A549 (cell line): ENCODE measurements at regions not wholly inside any gene's neighbourhood (a gene's known extent, or its start where the extent isn't known, plus 50 kb on each side); places are given as distances from the start of the nearest gene placed in this dataset.

Experiments
- CTCF ChIP-seq: fragments of >200 bp; sonication (Bioruptor Twin); formaldehyde crosslinking; IDR thresholded peaks from 3 replicates; pipeline ENCODE4 v1.5.1; 2016
- EP300 ChIP-seq, 2 experiments: fragments of >200 bp; sonication (Bioruptor Twin); formaldehyde crosslinking; IDR thresholded peaks; 2 replicates in 1 of 2; 3 replicates in 1 of 2; pipeline ENCODE4 v1.6.1; 2016 to 2017
- HMGXB4 ChIP-seq: fragments of 250-450 bp; sonication (Bioruptor Pico); IDR thresholded peaks from 2 replicates; pipeline ENCODE4 v1.5.0; 2021; ENCODE audit warnings: mild to moderate bottlenecking, moderate library complexity, borderline replicate concordance
- HOXA7 ChIP-seq: fragments of 250-450 bp; sonication (Bioruptor Pico); IDR thresholded peaks from 2 replicates; pipeline ENCODE4 v1.5.0; 2020; ENCODE audit warnings: mild to moderate bottlenecking, moderate library complexity
- JUN ChIP-seq, 2 experiments: fragments of >200 bp; sonication (Bioruptor Twin); formaldehyde crosslinking; IDR thresholded peaks; 2 replicates in 1 of 2; 3 replicates in 1 of 2; pipeline ENCODE4 v1.6.1; 2016 to 2017
- PBX3 ChIP-seq: IDR thresholded peaks from 2 replicates; pipeline ENCODE4 v1.6.1; 2012
- POLR2A ChIP-seq: IDR thresholded peaks from 2 replicates; pipeline ENCODE4 v1.6.1; 2012; ENCODE audit warnings: mild to moderate bottlenecking, low read length
- USF2 ChIP-seq: fragments of 450-650 bp; IDR thresholded peaks from 2 replicates; pipeline ENCODE4 v1.6.1; 2014; ENCODE audit warnings: antibody characterized with exemption
- ZNF302 ChIP-seq: fragments of 250-450 bp; sonication (Bioruptor Pico); IDR thresholded peaks from 2 replicates; pipeline ENCODE4 v1.9.0; 2021; ENCODE audit warnings: inconsistent platforms, mild to moderate bottlenecking, moderate library complexity

GRCh38 chr17:73933164-73933766, 270.2 kb upstream of the RPL38 start:
- TF ChIP-seq POLR2A (no peak), CTCF (no peak), ZNF302 (CRISPR knock-in tag) (no peak), USF2 (no peak), JUN (IDR thresholded peaks at IDR 0.05) (no peak), PBX3 (no peak), HOXA7 (CRISPR knock-in tag) (no peak), EP300 (IDR thresholded peaks at IDR 0.05) (no peak), HMGXB4 (no peak)
